ENCODE measurements at regions not wholly inside any gene's neighbourhood (a gene's known extent, or its start where the extent isn't known, plus 50 kb on each side); places are given as distances from the start of the nearest gene placed in this dataset.

GRCh38 chr7:36078816-36079360 lies 74.2 kb upstream of the EEPD1 start:
- Histone ChIP-seq H3K36me3 (ENCODE audit: control insufficient read depth in 1 of 2, insufficient read depth in 2 of 2, low read length in 2 of 2) (no peaks in the 10 kb centered on the region), H3K27me3 (ENCODE audit: low read depth, low read length) (no peaks in the 10 kb centered on the region), H3K9me3 (ENCODE audit: control insufficient read depth in 1 of 2, low read length in 2 of 2) (no peaks in the 10 kb centered on the region), H3K4me3 (ENCODE audit: low read depth in 1 of 2, low read length in 2 of 2) (no peak overlapping the region), H3K27ac (ENCODE audit: low read length) (no peak overlapping the region), H3K4me1 (ENCODE audit: control insufficient read depth in 1 of 2, insufficient read depth in 2 of 2, low read length in 2 of 2) (no peaks in the 10 kb centered on the region)

DNA sequence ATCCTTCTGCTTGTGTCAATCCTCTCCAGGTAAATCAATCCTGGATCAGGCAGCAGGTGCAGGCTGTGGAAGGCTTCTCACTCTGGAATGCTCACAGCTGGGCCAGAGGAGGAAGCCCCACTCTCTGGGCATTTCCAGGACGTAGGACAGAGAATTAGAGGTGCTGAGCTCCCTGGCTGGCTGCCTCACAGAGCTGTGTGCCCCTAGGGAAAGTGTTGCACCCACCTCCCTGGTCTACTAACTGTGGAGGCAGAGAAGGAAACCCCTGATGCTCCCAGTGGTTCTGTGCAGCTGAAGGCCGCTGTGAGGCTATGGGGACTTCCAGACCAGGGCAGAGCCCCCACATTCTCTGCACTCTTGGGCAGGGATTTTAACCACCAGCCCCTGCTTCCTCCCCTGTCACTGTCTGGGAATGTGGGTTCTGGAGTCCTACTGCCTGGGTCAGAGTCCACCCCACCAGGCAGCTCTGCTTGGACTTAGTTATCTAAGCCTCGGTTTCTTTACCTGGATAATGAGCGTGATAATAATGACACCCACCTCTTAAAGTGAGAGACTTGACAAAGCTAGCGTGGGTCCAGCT lies 73.5 kb upstream of the EEPD1 start:
- H3K4me1 ChIP-seq (ENCODE audit: control insufficient read depth in 1 of 2, insufficient read depth in 2 of 2, low read length in 2 of 2) = no peaks in the 10 kb centered on the region
- H3K9me3 ChIP-seq (ENCODE audit: control insufficient read depth in 1 of 2, low read length in 2 of 2) = no peaks in the 10 kb centered on the region
- H3K27me3 ChIP-seq (ENCODE audit: low read depth, low read length) = no peaks in the 10 kb centered on the region
- H3K36me3 ChIP-seq (ENCODE audit: control insufficient read depth in 1 of 2, insufficient read depth in 2 of 2, low read length in 2 of 2) = no peaks in the 10 kb centered on the region
- no peak overlapping the region for H3K27ac ChIP-seq (ENCODE audit: low read length)
- no peak overlapping the region for H3K4me3 ChIP-seq (ENCODE audit: low read depth in 1 of 2, low read length in 2 of 2)

DNA sequence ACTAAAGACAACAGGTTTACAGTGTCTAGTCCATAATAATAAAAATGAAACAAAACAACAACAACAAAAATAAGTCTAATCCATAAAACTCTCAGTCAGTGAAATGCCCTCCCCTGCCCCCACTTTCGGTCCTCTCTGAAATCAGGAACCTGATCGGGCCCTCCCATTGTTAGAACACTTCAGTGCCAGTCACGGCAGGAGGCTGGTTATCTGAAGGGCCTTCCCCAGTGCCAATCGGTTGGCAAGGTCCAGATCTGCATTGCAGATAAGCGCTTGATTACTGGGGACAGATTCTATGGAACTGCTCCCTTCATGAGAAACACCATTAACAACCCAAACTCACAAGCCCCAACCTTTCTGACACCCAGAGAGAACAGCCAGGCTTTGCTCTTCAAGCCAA lies 72.2 kb upstream of the EEPD1 start:
- H3K36me3 ChIP-seq (ENCODE audit: control insufficient read depth in 1 of 2, insufficient read depth in 2 of 2, low read length in 2 of 2) = no peaks in the 10 kb centered on the region
- H3K4me1 ChIP-seq (ENCODE audit: control insufficient read depth in 1 of 2, insufficient read depth in 2 of 2, low read length in 2 of 2) = no peaks in the 10 kb centered on the region
- H3K27ac ChIP-seq (ENCODE audit: low read length) = no peak overlapping the region

GRCh38 chr7:36082216-36082615 lies 70.8 kb upstream of the EEPD1 start:
- Histone ChIP-seq H3K9me3 (ENCODE audit: control insufficient read depth in 1 of 2, low read length in 2 of 2) (no peaks in the 10 kb centered on the region), H3K4me1 (ENCODE audit: control insufficient read depth in 1 of 2, insufficient read depth in 2 of 2, low read length in 2 of 2) (no peaks in the 10 kb centered on the region), H3K4me3 (ENCODE audit: low read depth in 1 of 2, low read length in 2 of 2) (no peak overlapping the region), H3K36me3 (ENCODE audit: control insufficient read depth in 1 of 2, insufficient read depth in 2 of 2, low read length in 2 of 2) (no peaks in the 10 kb centered on the region), H3K27me3 (ENCODE audit: low read depth, low read length) (no peaks in the 10 kb centered on the region), H3K27ac (ENCODE audit: low read length) (no peak overlapping the region)

More for the DNA sequence above, 72.2 kb upstream of the EEPD1 start:
- Histone ChIP-seq H3K4me3 (ENCODE audit: low read depth in 1 of 2, low read length in 2 of 2) (no peak overlapping the region), H3K9me3 (ENCODE audit: control insufficient read depth in 1 of 2, low read length in 2 of 2) (no peaks in the 10 kb centered on the region), H3K27me3 (ENCODE audit: low read depth, low read length) (no peaks in the 10 kb centered on the region)

- Histone ChIP-seq H3K27ac (ENCODE audit: low read length) (no peak overlapping the region), H3K27me3 (ENCODE audit: low read depth, low read length) (no peaks in the 10 kb centered on the region), H3K4me3 (ENCODE audit: low read depth in 1 of 2, low read length in 2 of 2) (no peak overlapping the region), H3K4me1 (ENCODE audit: control insufficient read depth in 1 of 2, insufficient read depth in 2 of 2, low read length in 2 of 2) (no peaks in the 10 kb centered on the region), H3K9me3 (ENCODE audit: control insufficient read depth in 1 of 2, low read length in 2 of 2) (no peaks in the 10 kb centered on the region), H3K36me3 (ENCODE audit: control insufficient read depth in 1 of 2, insufficient read depth in 2 of 2, low read length in 2 of 2) (no peaks in the 10 kb centered on the region)
Observed at GRCh38 chr7:36082910-36083309, 70.1 kb upstream of the EEPD1 start.

- Histone ChIP-seq H3K36me3 (ENCODE audit: control insufficient read depth in 1 of 2, insufficient read depth in 2 of 2, low read length in 2 of 2) (no peaks in the 10 kb centered on the region), H3K9me3 (ENCODE audit: control insufficient read depth in 1 of 2, low read length in 2 of 2) (no peaks in the 10 kb centered on the region), H3K27ac (ENCODE audit: low read length) (no peak overlapping the region), H3K4me3 (ENCODE audit: low read depth in 1 of 2, low read length in 2 of 2) (no peak overlapping the region), H3K27me3 (ENCODE audit: low read depth, low read length) (no peaks in the 10 kb centered on the region), H3K4me1 (ENCODE audit: control insufficient read depth in 1 of 2, insufficient read depth in 2 of 2, low read length in 2 of 2) (no peaks in the 10 kb centered on the region)
Observed at GRCh38 chr7:36083626-36084380, 69.3 kb upstream of the EEPD1 start.

DNA sequence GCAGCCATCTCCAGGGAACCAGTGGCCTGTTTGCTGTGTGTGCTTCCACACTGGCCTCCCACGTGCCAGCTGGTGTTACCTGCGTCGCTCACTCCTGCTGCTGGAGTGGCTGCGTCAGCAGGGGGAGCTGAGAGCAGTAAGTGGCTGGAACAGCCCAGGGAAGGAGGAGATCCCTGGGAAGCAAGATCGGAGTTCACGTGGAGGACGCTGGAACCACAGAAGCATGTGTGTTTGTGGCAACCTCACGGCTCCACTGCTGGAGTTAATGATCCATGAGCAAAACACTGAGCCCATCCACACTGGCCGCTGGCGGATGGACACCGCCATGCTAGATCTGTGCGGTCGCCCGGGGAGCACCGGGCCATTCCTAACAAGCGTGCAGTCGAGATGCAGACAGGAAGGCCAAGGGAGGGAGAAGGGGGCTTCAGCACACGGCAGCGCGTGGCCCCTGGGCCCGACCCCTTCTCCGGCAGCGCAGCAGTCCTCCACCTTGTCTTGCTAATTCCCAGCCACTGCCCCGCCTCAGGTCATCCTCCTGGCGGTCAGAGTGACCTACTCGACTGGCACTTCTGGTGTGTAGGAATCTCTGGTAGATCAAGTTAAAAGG lies 68.5 kb upstream of the EEPD1 start:
- Histone ChIP-seq H3K4me3 (ENCODE audit: low read depth in 1 of 2, low read length in 2 of 2) (no peak overlapping the region), H3K9me3 (ENCODE audit: control insufficient read depth in 1 of 2, low read length in 2 of 2) (no peaks in the 10 kb centered on the region), H3K36me3 (ENCODE audit: control insufficient read depth in 1 of 2, insufficient read depth in 2 of 2, low read length in 2 of 2) (no peaks in the 10 kb centered on the region), H3K27ac (ENCODE audit: low read length) (no peak overlapping the region), H3K27me3 (ENCODE audit: low read depth, low read length) (no peaks in the 10 kb centered on the region), H3K4me1 (ENCODE audit: control insufficient read depth in 1 of 2, insufficient read depth in 2 of 2, low read length in 2 of 2) (no peaks in the 10 kb centered on the region)

- no peaks in the 10 kb centered on the region for H3K27me3 ChIP-seq (ENCODE audit: low read depth, low read length)
- H3K27ac ChIP-seq (ENCODE audit: low read length) = no peak overlapping the region
- no peaks in the 10 kb centered on the region for H3K9me3 ChIP-seq (ENCODE audit: control insufficient read depth in 1 of 2, low read length in 2 of 2)
- H3K4me3 ChIP-seq (ENCODE audit: low read depth in 1 of 2, low read length in 2 of 2) = no peak overlapping the region
- no peaks in the 10 kb centered on the region for H3K36me3 ChIP-seq (ENCODE audit: control insufficient read depth in 1 of 2, insufficient read depth in 2 of 2, low read length in 2 of 2)
- H3K4me1 ChIP-seq (ENCODE audit: control insufficient read depth in 1 of 2, insufficient read depth in 2 of 2, low read length in 2 of 2) = no peaks in the 10 kb centered on the region
Observed at GRCh38 chr7:36085096-36085495, 68.0 kb upstream of the EEPD1 start.

DNA sequence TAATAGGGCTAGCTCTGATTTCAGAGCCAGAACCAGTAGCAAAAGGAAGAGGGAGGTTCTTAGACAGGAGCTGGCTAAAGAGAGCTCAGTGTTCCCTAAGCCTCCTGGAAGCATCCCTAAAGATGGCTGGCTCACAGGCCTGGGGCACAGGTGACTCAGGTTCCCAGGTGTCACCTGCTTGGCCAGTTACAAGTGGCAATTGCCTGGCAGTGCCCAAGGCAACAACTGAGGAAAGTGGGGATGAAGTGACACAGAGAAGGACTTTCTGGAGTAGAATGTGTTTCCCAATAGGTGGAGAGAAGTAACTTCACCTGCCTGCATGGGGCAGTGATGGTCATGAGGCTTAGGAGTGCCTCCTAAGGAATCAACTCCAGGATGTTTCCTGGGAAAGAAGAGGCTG lies 66.5 kb upstream of the EEPD1 start:
- H3K9me3 ChIP-seq (ENCODE audit: control insufficient read depth in 1 of 2, low read length in 2 of 2) = no peaks in the 10 kb centered on the region
- no peaks in the 10 kb centered on the region for H3K36me3 ChIP-seq (ENCODE audit: control insufficient read depth in 1 of 2, insufficient read depth in 2 of 2, low read length in 2 of 2)
- no peaks in the 10 kb centered on the region for H3K4me1 ChIP-seq (ENCODE audit: control insufficient read depth in 1 of 2, insufficient read depth in 2 of 2, low read length in 2 of 2)
- H3K27ac ChIP-seq (ENCODE audit: low read length) = no peak overlapping the region
- no peaks in the 10 kb centered on the region for H3K27me3 ChIP-seq (ENCODE audit: low read depth, low read length)
- H3K4me3 ChIP-seq (ENCODE audit: low read depth in 1 of 2, low read length in 2 of 2) = no peak overlapping the region

- H3K4me1 ChIP-seq (ENCODE audit: control insufficient read depth in 1 of 2, insufficient read depth in 2 of 2, low read length in 2 of 2) = no peaks in the 10 kb centered on the region
- H3K36me3 ChIP-seq (ENCODE audit: control insufficient read depth in 1 of 2, insufficient read depth in 2 of 2, low read length in 2 of 2) = no peaks in the 10 kb centered on the region
- no peaks in the 10 kb centered on the region for H3K9me3 ChIP-seq (ENCODE audit: control insufficient read depth in 1 of 2, low read length in 2 of 2)
- H3K27ac ChIP-seq (ENCODE audit: low read length) = no peak overlapping the region
- H3K27me3 ChIP-seq (ENCODE audit: low read depth, low read length) = no peaks in the 10 kb centered on the region
- H3K4me3 ChIP-seq (ENCODE audit: low read depth in 1 of 2, low read length in 2 of 2) = no peak overlapping the region
Observed at GRCh38 chr7:36088553-36088952, 64.5 kb upstream of the EEPD1 start.

DNA sequence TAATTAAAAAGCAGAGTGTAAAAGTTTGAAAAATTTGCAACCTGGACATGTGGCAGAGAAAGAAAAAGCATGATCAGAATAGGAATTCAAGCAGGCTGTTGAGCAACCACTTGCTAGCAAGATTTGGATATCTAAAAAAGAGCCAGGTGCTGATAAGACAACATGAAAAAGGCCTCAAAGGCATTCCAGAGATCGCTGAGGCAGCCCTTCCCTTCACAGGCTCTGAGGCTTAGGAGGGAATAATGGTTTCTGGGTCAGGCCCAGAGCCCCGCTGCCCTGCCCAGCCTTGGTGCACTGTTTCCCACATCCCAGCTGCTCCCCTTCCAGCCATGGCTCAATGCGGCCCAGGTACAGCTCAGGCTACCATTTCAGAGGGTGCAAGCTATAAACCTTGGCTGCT lies 64.1 kb upstream of the EEPD1 start:
- Histone ChIP-seq H3K36me3 (ENCODE audit: control insufficient read depth in 1 of 2, insufficient read depth in 2 of 2, low read length in 2 of 2) (no peaks in the 10 kb centered on the region), H3K4me1 (ENCODE audit: control insufficient read depth in 1 of 2, insufficient read depth in 2 of 2, low read length in 2 of 2) (no peaks in the 10 kb centered on the region), H3K9me3 (ENCODE audit: control insufficient read depth in 1 of 2, low read length in 2 of 2) (no peaks in the 10 kb centered on the region), H3K27ac (ENCODE audit: low read length) (no peak overlapping the region), H3K27me3 (ENCODE audit: low read depth, low read length) (no peaks in the 10 kb centered on the region), H3K4me3 (ENCODE audit: low read depth in 1 of 2, low read length in 2 of 2) (no peak overlapping the region)

All from muscle layer of duodenum (tissue), 2 donors.